ENCODE measurements at regions not wholly inside any gene's neighbourhood (a gene's known extent, or its start where the extent isn't known, plus 50 kb on each side); places are given as distances from the start of the nearest gene placed in this dataset.

- DNase-seq: no peak
These were observed 236.1 kb upstream of the CADM1 start for GRCh38 chr11:115740324-115740723.

- DNase-seq: no peak
These were observed 235.7 kb upstream of the CADM1 start for GRCh38 chr11:115739878-115740277.

- no peak for DNase-seq
These were observed 234.9 kb upstream of the CADM1 start for GRCh38 chr11:115739146-115739545.

- no peak for DNase-seq
These were observed 233.7 kb upstream of the CADM1 start for GRCh38 chr11:115737875-115738274.

- no peak for DNase-seq
These were observed 231.9 kb upstream of the CADM1 start for GRCh38 chr11:115736146-115736545.

- no peak for DNase-seq
These were observed 220.5 kb upstream of the CADM1 start for GRCh38 chr11:115724666-115725065.

- DNase-seq: no peak
These were observed 218.5 kb upstream of the CADM1 start for GRCh38 chr11:115722711-115723110.

GRCh38 chr11:115721296-115721995 lies 217.2 kb upstream of the CADM1 start:
- no peak for DNase-seq

- no peak for DNase-seq
These were observed 216.5 kb upstream of the CADM1 start for GRCh38 chr11:115720602-115721245.

GRCh38 chr11:115718945-115719344 lies 214.7 kb upstream of the CADM1 start:
- no peak for DNase-seq

- DNase-seq: no peak
These were observed 213.9 kb upstream of the CADM1 start for GRCh38 chr11:115718106-115718505.

GRCh38 chr11:115716601-115717529 lies 212.7 kb upstream of the CADM1 start:
- no peak for DNase-seq

- DNase-seq: no peak
These were observed 211.9 kb upstream of the CADM1 start for GRCh38 chr11:115716080-115716479.

GRCh38 chr11:115715251-115715770 lies 211.1 kb upstream of the CADM1 start:
- no peak for DNase-seq

GRCh38 chr11:115712296-115712695 lies 208.1 kb upstream of the CADM1 start:
- DNase-seq: no peak

- no peak for DNase-seq
These were observed 206.8 kb upstream of the CADM1 start for GRCh38 chr11:115710980-115711379.

- no peak for DNase-seq
These were observed 206.2 kb upstream of the CADM1 start for GRCh38 chr11:115710426-115710825.

GRCh38 chr11:115709297-115709696 lies 205.1 kb upstream of the CADM1 start:
- DNase-seq: no peak

- DNase-seq: no peak
These were observed 203.1 kb upstream of the CADM1 start for GRCh38 chr11:115707180-115707905.

GRCh38 chr11:115706626-115707135 lies 202.5 kb upstream of the CADM1 start:
- no peak for DNase-seq

- DNase-seq: no peak
These were observed 201.0 kb upstream of the CADM1 start for GRCh38 chr11:115705200-115705599.

Data from CD4-positive, alpha-beta T cell treated with Interleukin-4 for 4 hours (primary cell).